Common myeloid progenitor, CD34-positive (primary cell): ENCODE measurements at regions not wholly inside any gene's neighbourhood (a gene's known extent, or its start where the extent isn't known, plus 50 kb on each side); places are given as distances from the start of the nearest gene placed in this dataset.
"Not testable (repeated sequence)": the region's sequence is repeated elsewhere in the genome, so short reads cannot be mapped to it uniquely, and the experiment has no call there.

Experiments used
- CTCF ChIA-PET: fragments of 350-600 bp; sonication (Branson Sonifier 250); formaldehyde crosslinking; loops from one replicate; lab custom pipeline; 2021; ENCODE audit warnings: antibody characterized with exemption; lab: Charles Lee
- POLR2A ChIA-PET: fragments of 350-600 bp; sonication (Branson Sonifier 250); formaldehyde crosslinking; loops from one replicate; lab custom pipeline; 2021; ENCODE audit warnings: antibody characterized with exemption; lab: Charles Lee
- DNase-seq, 3 donors: peaks; one replicate each; pipeline versions ENCODE4 v3.0.0 to v3.0.0-alpha.2; 2013
- H3K27ac ChIP-seq, 2 experiments: 1 replicate in 1 of 2; 2 replicates in 1 of 2; pipeline ENCODE4 v1.7.0; 2013; ENCODE audit warnings: inconsistent platforms in 2 of 2, low read length in 2 of 2, mild to moderate bottlenecking in 2 of 2, low read depth in 1 of 2, moderate library complexity in 1 of 2; ENCODE audit not compliant: severe bottlenecking in 2 of 2, insufficient read depth in 1 of 2, poor library complexity in 1 of 2
- H3K27me3 ChIP-seq, 5 experiments: replicated peaks in 2 of 5; 1 replicate in 3 of 5; 2 replicates in 2 of 5; pipeline versions ENCODE4 v1.6.1 to v1.7.0; 2013; ENCODE audit warnings: low read length in 4 of 5, mild to moderate bottlenecking in 2 of 5, moderate library complexity in 2 of 5, inconsistent platforms in 1 of 5; ENCODE audit not compliant: insufficient read depth in 5 of 5, control insufficient read depth in 4 of 5
- H3K36me3 ChIP-seq, 4 experiments: 1 replicate in 2 of 4; 2 replicates in 2 of 4; pipeline versions ENCODE4 v1.6.1 to v1.7.0; 2013; ENCODE audit warnings: low read length in 3 of 4, control low read depth in 1 of 4, mild to moderate bottlenecking in 1 of 4; ENCODE audit not compliant: control insufficient read depth in 4 of 4, insufficient read depth in 4 of 4
- H3K4me1 ChIP-seq, 4 experiments: 1 replicate in 3 of 4; 2 replicates in 1 of 4; pipeline versions ENCODE4 v1.6.1 to v1.7.1; 2013; ENCODE audit warnings: low read length in 3 of 4, mild to moderate bottlenecking in 3 of 4, control low read depth in 1 of 4, inconsistent platforms in 1 of 4, moderate library complexity in 1 of 4; ENCODE audit not compliant: control insufficient read depth in 4 of 4, insufficient read depth in 4 of 4; ENCODE audit errors: control extremely low read depth in 1 of 4
- H3K4me3 ChIP-seq, 7 experiments: 1 replicate in 4 of 7; 2 replicates in 3 of 7; pipeline versions ENCODE4 v1.5.1 to v1.7.0; 2013; ENCODE audit warnings: mild to moderate bottlenecking in 7 of 7, low read length in 6 of 7, moderate library complexity in 6 of 7, inconsistent platforms in 2 of 7, low read depth in 2 of 7, control low read depth in 1 of 7; ENCODE audit not compliant: insufficient read depth in 4 of 7, control insufficient read depth in 1 of 7; ENCODE audit errors: extremely low read depth in 1 of 7
- H3K9me3 ChIP-seq, 5 experiments: 1 replicate in 4 of 5; 2 replicates in 1 of 5; pipeline versions ENCODE4 v1.6.1 to v1.7.1; 2013; ENCODE audit warnings: low read length in 4 of 5, mild to moderate bottlenecking in 2 of 5, inconsistent platforms in 1 of 5, low read depth in 1 of 5, moderate library complexity in 1 of 5; ENCODE audit not compliant: control insufficient read depth in 4 of 5, insufficient read depth in 2 of 5; ENCODE audit errors: control extremely low read depth in 1 of 5
- WGBS: methylation state at CpG from one replicate; pipeline ENCODE4 v1.1.5; 2013; ENCODE audit not compliant: insufficient coverage; 5-methylcytosine and 5-hydroxymethylcytosine counted together

DNA sequence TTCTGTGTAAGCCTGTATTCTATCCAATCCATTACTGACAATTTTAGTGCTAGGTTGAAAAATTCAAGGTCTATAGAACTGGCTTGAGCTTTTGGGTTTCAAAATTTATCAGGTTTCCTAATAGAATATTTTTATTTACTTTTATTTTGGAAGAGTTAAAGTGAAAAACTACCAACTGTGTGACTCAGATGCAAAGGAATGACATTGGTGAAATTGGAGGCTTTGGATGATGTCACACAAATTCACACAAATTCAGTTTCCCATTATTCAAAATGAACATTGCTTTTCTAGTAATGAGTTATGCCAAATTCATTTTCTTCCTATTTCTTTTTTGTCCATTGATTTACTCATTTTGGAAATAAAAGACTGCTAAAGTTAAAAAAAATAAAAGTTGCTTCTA, 186.9 kb downstream of the ALX1 start:
- H3K4me1 ChIP-seq = peaks cover 12 to 46% (median 26%) of the 10 kb centered on the region in 4 experiments
- DNase-seq = no peak
- no peaks in the 10 kb centered on the region for H3K36me3 ChIP-seq
- CTCF ChIA-PET = interaction anchor here (1.3 to 4.1 kb wide), 7 partner anchors 9 to 453 kb away, joined by 4 to 37 read pairs (median 6); no protein-coding TSS in a partner anchor
- H3K27me3 ChIP-seq = no peaks in the 10 kb centered on the region
- no peak overlapping the region for H3K4me3 ChIP-seq
- POLR2A ChIA-PET = no interaction called here
- no peaks in the 10 kb centered on the region for H3K9me3 ChIP-seq
- no peak overlapping the region for H3K27ac ChIP-seq

DNA sequence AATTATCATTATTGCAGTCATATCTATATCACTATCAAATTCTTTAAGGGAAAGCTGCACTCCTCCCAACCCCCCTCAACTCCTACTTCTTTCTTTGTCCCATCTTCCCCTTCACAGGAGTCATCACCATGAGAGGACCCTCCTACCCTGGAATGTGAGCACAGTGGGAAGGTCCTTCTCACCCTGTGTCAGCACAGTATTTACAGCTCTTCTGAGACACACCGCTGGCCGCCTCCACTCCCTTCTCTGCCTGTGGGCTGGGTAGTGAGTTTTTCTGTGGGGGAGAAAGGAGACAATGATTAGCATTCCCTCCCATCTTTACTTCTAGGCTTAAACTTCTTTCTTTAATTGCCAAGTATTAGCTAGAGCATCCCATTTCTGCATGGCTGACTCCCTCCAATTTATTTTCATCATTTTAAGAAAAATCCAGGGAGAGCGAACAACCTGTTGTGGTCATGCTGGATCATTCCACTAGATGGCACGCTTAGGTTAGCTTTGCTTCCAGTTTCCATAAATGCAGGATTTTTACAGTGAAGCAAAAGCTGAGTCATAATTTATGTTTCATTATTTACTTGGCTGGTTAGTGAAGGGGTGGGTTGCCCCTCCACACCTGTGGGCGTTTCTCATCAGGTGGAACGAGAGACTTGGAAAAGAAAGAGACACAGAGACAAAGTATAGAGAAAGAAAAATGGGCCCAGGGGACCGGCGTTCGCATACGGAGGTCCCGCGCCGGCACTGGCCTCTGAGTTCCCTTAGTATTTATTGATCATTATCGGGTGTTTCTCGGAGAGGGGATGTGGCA, 188.5 kb downstream of the ALX1 start:
- no peaks in the 10 kb centered on the region for H3K36me3 ChIP-seq

DNA sequence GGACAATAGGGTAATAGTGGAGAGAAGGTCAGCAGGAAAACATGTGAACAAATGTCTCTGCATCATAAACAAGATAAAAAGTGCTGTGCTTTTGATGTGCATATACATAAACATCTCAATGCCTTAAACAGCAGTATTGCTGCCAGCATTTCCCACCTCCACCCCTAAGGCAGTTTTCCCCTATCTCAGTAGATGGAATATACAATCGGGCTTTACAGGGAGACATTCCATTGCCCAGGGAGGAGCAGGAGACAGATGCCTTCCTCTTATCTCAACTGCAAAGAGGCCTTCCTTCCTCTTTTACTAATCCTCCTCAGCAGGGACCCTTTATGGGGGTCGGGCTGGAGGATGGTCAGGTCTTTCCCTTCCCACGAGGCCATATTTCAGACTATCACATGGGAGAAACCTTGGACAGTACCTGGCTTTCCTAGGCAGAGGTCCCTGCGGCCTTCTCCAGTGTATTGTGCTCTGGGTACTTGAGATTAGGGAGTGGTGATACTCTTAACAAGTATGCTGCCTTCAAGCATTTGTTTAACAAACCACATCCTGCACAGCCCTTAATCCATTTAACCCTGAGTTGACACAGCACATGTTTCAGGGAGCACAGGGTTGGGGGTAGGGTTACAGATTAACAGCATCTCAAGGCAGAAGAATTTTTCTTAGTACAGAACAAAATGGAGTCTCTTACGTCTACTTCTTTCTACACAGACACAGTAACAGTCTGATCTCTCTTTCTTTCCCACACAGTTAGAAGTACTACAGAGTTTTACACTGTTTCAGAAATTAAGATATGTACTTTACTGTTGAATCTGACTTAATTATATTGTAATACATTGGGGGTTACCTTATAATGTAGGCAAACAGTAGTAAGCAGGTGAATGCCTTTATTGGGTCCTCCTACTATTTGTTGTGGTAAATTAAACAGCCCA, 189.4 kb downstream of the ALX1 start:
- POLR2A ChIA-PET = interaction anchor here (1.2 kb wide), 1 partner anchor 452 kb away, joined by 3 read pairs; no protein-coding TSS in a partner anchor
- H3K27me3 ChIP-seq, H3K27ac ChIP-seq, H3K36me3 ChIP-seq, H3K9me3 ChIP-seq: not testable (repeated sequence)
- Histone ChIP-seq H3K4me3 (peak overlapping the region in 6 of 7 experiments; percentile 44 to 76 (median 54)), H3K4me1 (peaks cover 8 to 34% (median 21%) of the 10 kb centered on the region in 4 experiments)
- peak; percentile 14 to 76 (median 40) for DNase-seq
- CTCF ChIA-PET = interaction anchor here (0.6 to 4.1 kb wide), 18 partner anchors 10 to 478 kb away, joined by 3 to 37 read pairs (median 4); partner anchors contain the start of gene NTS
- WGBS = no CpG with 5 or more reads among the region's 5 CpGs

More for the DNA sequence above, 188.5 kb downstream of the ALX1 start:
- H3K4me3 ChIP-seq = peak overlapping the region in 6 of 7 experiments; percentile 44 to 76 (median 54)
- ChIA-PET POLR2A (interaction anchor here (1.2 kb wide), 1 partner anchor 453 kb away, joined by 3 read pairs; no protein-coding TSS in a partner anchor), CTCF (interaction anchor here (0.6 to 4.1 kb wide), 32 partner anchors 9 to 593 kb away, joined by 3 to 37 read pairs (median 3); partner anchors contain the start of gene NTS)
- H3K4me1 ChIP-seq = peaks cover 8 to 40% (median 24%) of the 10 kb centered on the region in 4 experiments
- WGBS = 11% methylated on average over 3 of the region's 15 CpGs
- no peaks in the 10 kb centered on the region for H3K9me3 ChIP-seq
- no peaks in the 10 kb centered on the region for H3K27me3 ChIP-seq
- H3K27ac ChIP-seq = peak overlapping the region in 1 of 2 experiments; percentile 22
- peak; percentile 63 to 84 (median 80) for DNase-seq

DNA sequence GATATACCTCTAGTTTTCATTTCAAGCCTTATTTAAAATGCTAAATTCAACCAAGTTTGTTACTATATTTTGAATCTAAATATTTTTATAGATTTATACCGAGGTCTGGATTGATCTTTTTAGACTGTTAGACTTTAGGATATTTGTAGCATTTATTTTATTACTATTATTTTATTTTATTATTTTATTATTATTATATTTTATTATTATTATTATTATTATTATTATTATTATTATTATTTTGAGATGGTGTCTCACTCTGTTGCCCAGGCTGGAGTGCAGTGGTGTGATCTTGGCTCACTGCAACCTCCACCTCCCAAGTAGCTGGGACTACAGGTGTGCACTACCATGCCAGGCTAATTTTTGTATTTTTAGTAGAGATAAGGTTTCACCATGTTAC, 195.3 kb downstream of the ALX1 start:
- DNase-seq, POLR2A ChIA-PET, H3K27ac ChIP-seq, H3K36me3 ChIP-seq, H3K9me3 ChIP-seq, H3K4me3 ChIP-seq, H3K27me3 ChIP-seq, H3K4me1 ChIP-seq: not testable (repeated sequence)
- no CpG with 5 or more reads among the region's 1 CpG for WGBS
- CTCF ChIA-PET = interaction anchor here (1.5 to 1.8 kb wide), 2 partner anchors 100 to 393 kb away, joined by 6 to 15 read pairs; no protein-coding TSS in a partner anchor

DNA sequence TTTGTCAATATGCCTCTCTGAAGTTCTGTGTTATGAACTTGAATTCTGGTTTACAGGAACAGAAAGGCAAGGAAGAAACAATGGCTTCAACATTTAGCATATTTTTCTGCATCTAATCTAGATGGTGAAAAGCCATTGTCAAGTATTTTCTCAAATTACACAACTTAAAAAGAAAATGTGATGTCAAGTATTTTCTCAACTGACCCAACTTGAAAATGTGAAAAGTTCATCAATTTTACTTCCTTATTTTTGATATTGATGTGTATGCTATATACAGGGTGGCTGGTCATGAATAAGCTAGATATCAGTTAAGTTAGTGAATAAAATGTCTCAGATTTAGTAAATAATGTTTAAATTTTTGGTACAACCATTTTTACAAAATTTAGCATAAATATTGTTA, 196.7 kb downstream of the ALX1 start:
- POLR2A ChIA-PET = interaction anchor here (1.1 kb wide), 1 partner anchor 391 kb away, joined by 3 read pairs; no protein-coding TSS in a partner anchor
- CTCF ChIA-PET = interaction anchor here (0.8 to 1.8 kb wide), 8 partner anchors 10 to 448 kb away, joined by 3 to 15 read pairs (median 4); no protein-coding TSS in a partner anchor
- no peak for DNase-seq
- Histone ChIP-seq H3K27me3 (no peaks in the 10 kb centered on the region), H3K9me3 (no peaks in the 10 kb centered on the region), H3K4me1 (no peaks in the 10 kb centered on the region), H3K4me3 (no peak overlapping the region), H3K36me3 (no peaks in the 10 kb centered on the region), H3K27ac (no peak overlapping the region)

DNA sequence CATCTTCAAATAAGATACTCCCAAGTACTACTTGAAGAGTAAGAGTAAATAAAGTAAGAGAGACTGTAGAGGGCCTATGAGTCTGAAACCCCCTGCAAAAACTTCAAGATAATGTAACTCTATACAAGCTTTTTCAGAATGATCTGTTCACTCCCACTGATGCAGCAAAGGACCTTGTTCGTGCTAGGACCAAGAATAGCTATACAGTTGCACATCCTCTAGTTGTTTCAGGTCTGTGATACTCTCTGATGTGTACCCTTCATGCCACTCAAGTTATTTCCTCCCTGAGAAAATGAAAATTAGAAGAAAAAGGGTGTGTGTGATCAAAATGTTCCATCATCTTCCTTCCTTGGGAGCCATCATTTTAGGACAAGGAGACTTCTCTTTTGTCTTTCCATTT, 204.4 kb downstream of the ALX1 start:
- no peak overlapping the region for H3K27ac ChIP-seq
- no peak overlapping the region for H3K4me3 ChIP-seq
- H3K9me3 ChIP-seq = no peaks in the 10 kb centered on the region
- no CpG with 5 or more reads among the region's 1 CpG for WGBS
- H3K4me1 ChIP-seq = no peaks in the 10 kb centered on the region
- H3K36me3 ChIP-seq = no peaks in the 10 kb centered on the region
- no peak for DNase-seq
- ChIA-PET CTCF (no interaction called here), POLR2A (no interaction called here)
- no peaks in the 10 kb centered on the region for H3K27me3 ChIP-seq
